A673 (cell line): ENCODE measurements at regions not wholly inside any gene's neighbourhood (a gene's known extent, or its start where the extent isn't known, plus 50 kb on each side); places are given as distances from the start of the nearest gene placed in this dataset.

Experiments used
- BruUV-seq: library from RNA; stranded (reverse); fragments of 400-500 nt; replicated peaks from 2 replicates; lab custom pipeline; 2021; lab: Mats Ljungman, UMichigan
- CTCF ChIA-PET: fragments of 300-600 bp; sonication (Branson Sonifier 250); formaldehyde crosslinking; loops from one replicate; lab custom pipeline; 2022; ENCODE audit warnings: antibody characterized with exemption; lab: Charles Lee
- POLR2A ChIA-PET: fragments of 300-600 bp; sonication (Branson Sonifier 250); formaldehyde crosslinking; loops from one replicate; lab custom pipeline; 2022; ENCODE audit warnings: antibody characterized with exemption; ENCODE audit not compliant: low non-redundant PET; lab: Charles Lee
- DNase-seq: peaks from one replicate; pipeline ENCODE4 v3.0.0-alpha.2; 2015; ENCODE audit warnings: low spot score
- H3K27ac ChIP-seq: fragments of 200-600 bp; sonication (generic); 2 replicates; pipeline ENCODE4 v1.5.1; 2016; ENCODE audit warnings: mixed run types, low read depth, mild to moderate bottlenecking, mixed read lengths, antibody characterized with exemption, low read length; ENCODE audit not compliant: poor library complexity, severe bottlenecking
- H3K27me3 ChIP-seq: fragments of 200-600 bp; sonication (generic); replicated peaks from 2 replicates; pipeline ENCODE4 v1.6.1; 2017; ENCODE audit warnings: mixed run types, low read depth, mild to moderate bottlenecking, mixed read lengths, antibody characterized with exemption, low read length; ENCODE audit not compliant: insufficient read depth, poor library complexity
- H3K36me3 ChIP-seq: fragments of 200-600 bp; sonication (generic); 2 replicates; pipeline ENCODE4 v1.6.1; 2016; ENCODE audit warnings: mixed run types, mild to moderate bottlenecking, mixed read lengths, antibody characterized with exemption, low read length; ENCODE audit not compliant: insufficient read depth, poor library complexity, severe bottlenecking
- H3K4me1 ChIP-seq: fragments of 200-600 bp; sonication (generic); 2 replicates; pipeline ENCODE4 v1.6.1; 2017; ENCODE audit warnings: mixed run types, mild to moderate bottlenecking, mixed read lengths, antibody characterized with exemption, low read length; ENCODE audit not compliant: insufficient read depth, poor library complexity, severe bottlenecking
- H3K4me3 ChIP-seq: fragments of 200-600 bp; sonication (generic); 2 replicates; pipeline ENCODE4 v1.5.1; 2016; ENCODE audit warnings: low read depth, mixed run types, mild to moderate bottlenecking, mixed read lengths, low read length; ENCODE audit not compliant: poor library complexity, severe bottlenecking
- H3K9me3 ChIP-seq: fragments of 200-600 bp; sonication (generic); 2 replicates; pipeline ENCODE4 v1.6.1; 2016; ENCODE audit warnings: mixed run types, low read depth, mild to moderate bottlenecking, mixed read lengths, antibody characterized with exemption, low read length; ENCODE audit not compliant: poor library complexity, severe bottlenecking
- EZH2 ChIP-seq: fragments of 200-600 bp; sonication (generic); IDR thresholded peaks from 2 replicates; pipeline ENCODE4 v1.6.1; 2017; ENCODE audit warnings: borderline replicate concordance, low read depth, mild to moderate bottlenecking, mixed read lengths, antibody characterized with exemption, low read length; ENCODE audit not compliant: poor library complexity, severe bottlenecking
- intact Hi-C: fragments of 100-400 bp; cut with micrococcal nuclease; formaldehyde crosslinking; loops from one replicate; pipeline ENCODE4 v1.10.0; 2022; ENCODE audit not compliant: unreplicated experiment
- TF ChIP-seq, protein P1 (sequence below): fragments of 300-800, 200-600 bp; sonication (generic); conservative IDR thresholded peaks from 2 replicates; pipeline ENCODE4 v1.5.1; 2017; ENCODE audit warnings: low read depth, mild to moderate bottlenecking, antibody characterized with exemption, low read length, moderate library complexity, mixed read lengths

DNA sequence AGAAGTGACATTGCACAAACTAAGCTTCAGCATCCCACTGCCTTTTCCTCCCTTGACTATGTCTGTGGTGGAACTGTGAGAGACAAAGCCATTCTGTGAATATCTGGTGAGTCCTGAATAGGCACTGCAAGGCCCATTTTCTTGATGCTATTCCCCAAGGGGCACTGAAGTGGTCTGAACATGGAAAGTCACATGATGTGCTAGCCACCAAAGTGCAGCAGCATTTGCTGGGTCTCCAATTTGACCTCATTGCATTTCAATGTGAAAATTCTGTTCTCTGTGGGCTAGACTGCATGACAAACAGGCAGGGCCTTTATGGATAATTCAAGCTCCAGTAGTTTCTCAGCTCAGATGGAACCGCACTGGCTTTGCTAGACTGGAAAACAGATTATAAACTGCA, 627.4 kb upstream of the BOD1L1 start:
- DNase-seq, result no peak
- intact Hi-C loops, result no loop called here
- Histone ChIP-seq H3K27me3 (no peaks in the 10 kb centered on the region), H3K4me1 (no peaks in the 10 kb centered on the region), H3K27ac (no peak overlapping the region), H3K36me3 (no peaks in the 10 kb centered on the region), H3K9me3 (no peaks in the 10 kb centered on the region), H3K4me3 (no peak overlapping the region)
- CTCF ChIA-PET, result no interaction called here
- POLR2A ChIA-PET, result no interaction called here
- no peak for TF ChIP-seq EZH2
- TF ChIP-seq, protein P1, sequence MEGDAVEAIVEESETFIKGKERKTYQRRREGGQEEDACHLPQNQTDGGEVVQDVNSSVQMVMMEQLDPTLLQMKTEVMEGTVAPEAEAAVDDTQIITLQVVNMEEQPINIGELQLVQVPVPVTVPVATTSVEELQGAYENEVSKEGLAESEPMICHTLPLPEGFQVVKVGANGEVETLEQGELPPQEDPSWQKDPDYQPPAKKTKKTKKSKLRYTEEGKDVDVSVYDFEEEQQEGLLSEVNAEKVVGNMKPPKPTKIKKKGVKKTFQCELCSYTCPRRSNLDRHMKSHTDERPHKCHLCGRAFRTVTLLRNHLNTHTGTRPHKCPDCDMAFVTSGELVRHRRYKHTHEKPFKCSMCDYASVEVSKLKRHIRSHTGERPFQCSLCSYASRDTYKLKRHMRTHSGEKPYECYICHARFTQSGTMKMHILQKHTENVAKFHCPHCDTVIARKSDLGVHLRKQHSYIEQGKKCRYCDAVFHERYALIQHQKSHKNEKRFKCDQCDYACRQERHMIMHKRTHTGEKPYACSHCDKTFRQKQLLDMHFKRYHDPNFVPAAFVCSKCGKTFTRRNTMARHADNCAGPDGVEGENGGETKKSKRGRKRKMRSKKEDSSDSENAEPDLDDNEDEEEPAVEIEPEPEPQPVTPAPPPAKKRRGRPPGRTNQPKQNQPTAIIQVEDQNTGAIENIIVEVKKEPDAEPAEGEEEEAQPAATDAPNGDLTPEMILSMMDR, result no peak
- no TSS peak for BruUV-seq

DNA sequence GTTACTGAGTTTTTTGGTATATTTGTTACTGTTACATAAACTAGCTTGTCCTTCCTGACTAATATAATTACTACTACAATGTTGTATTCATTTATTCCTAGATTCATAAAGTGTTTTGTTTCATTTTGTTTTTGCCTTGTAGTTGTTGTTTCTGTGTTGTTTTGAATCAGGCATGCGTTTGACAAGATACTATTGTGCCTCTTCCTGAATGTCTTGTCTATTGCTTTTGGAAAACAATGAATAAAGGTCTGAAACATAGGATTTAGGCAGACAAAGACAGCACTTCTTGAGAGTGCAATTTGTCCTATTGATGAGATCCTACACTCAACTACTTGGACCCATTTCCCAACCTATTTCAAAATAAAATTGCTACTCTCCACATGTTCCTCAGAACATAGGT, 630.4 kb upstream of the BOD1L1 start:
- intact Hi-C loops, result no loop called here
- Histone ChIP-seq H3K27me3 (no peaks in the 10 kb centered on the region), H3K9me3 (no peaks in the 10 kb centered on the region), H3K4me1 (peaks cover 5% of the 10 kb centered on the region), H3K36me3 (no peaks in the 10 kb centered on the region), H3K4me3 (no peak overlapping the region), H3K27ac (no peak overlapping the region)
- ChIA-PET POLR2A (no interaction called here), CTCF (no interaction called here)
- DNase-seq, result no peak
- no peak for TF ChIP-seq EZH2
- TF ChIP-seq, protein P1, result no peak
- no TSS peak for BruUV-seq

DNA sequence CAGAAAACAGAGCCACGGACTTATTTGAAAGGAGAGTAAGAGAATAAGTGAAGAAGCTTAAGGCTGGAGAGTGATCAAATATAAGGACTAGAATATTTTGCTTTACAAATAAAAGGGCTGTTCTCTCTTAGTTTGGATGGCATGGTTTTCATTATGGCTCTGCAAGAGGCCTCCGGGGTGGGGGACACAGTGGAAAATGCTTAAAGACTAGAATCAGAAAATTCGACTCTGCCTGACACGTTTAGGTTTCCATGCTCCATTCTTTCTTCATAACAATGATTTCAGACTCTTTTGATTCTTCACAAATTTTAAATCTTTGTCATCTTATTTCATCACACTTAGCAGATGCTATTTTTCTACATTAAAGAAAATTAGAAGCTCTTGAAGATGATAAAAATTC, 632.4 kb upstream of the BOD1L1 start:
- Histone ChIP-seq H3K36me3 (no peaks in the 10 kb centered on the region), H3K27me3 (no peaks in the 10 kb centered on the region), H3K4me3 (no peak overlapping the region), H3K9me3 (no peaks in the 10 kb centered on the region), H3K4me1 (peaks cover 5% of the 10 kb centered on the region), H3K27ac (no peak overlapping the region)
- ChIA-PET CTCF (no interaction called here), POLR2A (no interaction called here)
- TF ChIP-seq, protein P1, result no peak
- no peak for TF ChIP-seq EZH2
- intact Hi-C loops, result no loop called here
- no peak for DNase-seq
- no TSS peak for BruUV-seq
